NT2/D1 (cell line): ENCODE measurements at regions not wholly inside any gene's neighbourhood (a gene's known extent, or its start where the extent isn't known, plus 50 kb on each side); places are given as distances from the start of the nearest gene placed in this dataset.
A peak's percentile ranks its signal among the peaks of the same experiment; 100 is the strongest.
"Not testable (repeated sequence)": the region's sequence is repeated elsewhere in the genome, so short reads cannot be mapped to it uniquely, and the experiment has no call there.

Experiments used
- DNase-seq: peaks from one replicate; pipeline ENCODE4 v3.0.0-alpha.2; 2011; ENCODE audit warnings: low read depth, low spot score
- H3K27me3 ChIP-seq: 2 replicates; pipeline ENCODE4 v1.6.0; 2011; ENCODE audit warnings: mild to moderate bottlenecking; ENCODE audit not compliant: insufficient read length, insufficient read depth
- H3K36me3 ChIP-seq: 2 replicates; pipeline ENCODE4 v1.6.1; 2011; ENCODE audit warnings: mild to moderate bottlenecking, low read length, mixed read lengths; ENCODE audit not compliant: insufficient read depth, insufficient read length
- H3K4me1 ChIP-seq: 2 replicates; pipeline ENCODE4 v1.5.1; 2011; ENCODE audit not compliant: insufficient read depth, insufficient read length
- H3K4me3 ChIP-seq: 2 replicates; pipeline ENCODE4 v1.5.1; 2011; ENCODE audit warnings: low read depth; ENCODE audit not compliant: insufficient read length
- H3K9ac ChIP-seq: 2 replicates; pipeline ENCODE4 v1.6.0; 2011; ENCODE audit warnings: low read depth; ENCODE audit not compliant: insufficient read length
- H3K9me3 ChIP-seq: 2 replicates; pipeline ENCODE4 v1.5.1; 2011; ENCODE audit warnings: mild to moderate bottlenecking, low read length; ENCODE audit not compliant: insufficient read depth
- SUZ12 ChIP-seq: IDR thresholded peaks from 2 replicates; pipeline ENCODE4 v1.6.1; 2011; ENCODE audit not compliant: insufficient read length, insufficient read depth; ENCODE audit errors: extremely low read depth
- YY1 ChIP-seq: IDR thresholded peaks from 2 replicates; pipeline ENCODE4 v1.6.1; 2011; ENCODE audit not compliant: insufficient read length, insufficient read depth
- ZNF274 ChIP-seq: IDR thresholded peaks from 2 replicates; pipeline ENCODE4 v1.6.1; 2011; ENCODE audit warnings: mild to moderate bottlenecking, low read depth, low read length

DNA sequence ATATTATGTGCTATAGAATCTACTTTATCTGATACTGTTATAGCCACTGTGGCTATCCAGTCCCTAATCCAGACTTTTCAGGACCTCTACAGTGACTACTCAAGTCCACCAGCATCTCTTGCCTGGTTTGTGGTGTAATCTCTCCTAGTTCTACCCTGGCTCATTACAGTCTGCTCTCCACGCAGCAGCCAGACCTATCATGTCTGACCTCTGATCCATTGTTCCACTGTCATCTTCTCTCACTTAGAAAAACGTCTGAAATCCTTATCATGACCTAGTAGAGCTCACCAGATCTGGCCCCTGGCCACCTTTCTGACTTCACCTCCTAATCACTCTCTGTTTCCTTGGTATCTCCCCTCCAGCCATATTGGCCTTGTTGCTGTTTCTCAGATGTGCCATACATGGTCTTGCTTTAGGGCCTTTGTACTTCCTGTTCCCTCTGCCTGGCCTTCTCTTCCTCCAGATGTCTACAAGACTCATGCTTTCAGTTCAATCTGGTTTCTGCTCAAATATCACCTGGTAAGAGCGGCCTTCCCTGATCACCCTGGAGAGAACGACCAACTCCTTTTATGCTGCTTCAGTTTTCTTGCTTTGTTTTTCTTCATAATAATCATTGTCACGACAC lies 475.5 kb downstream of the AACS start:
- Histone ChIP-seq H3K9ac (no peak overlapping the region), H3K36me3 (no peaks in the 10 kb centered on the region)
- no peak for TF ChIP-seq SUZ12
- TF ChIP-seq ZNF274, result no peak
- TF ChIP-seq YY1, result no peak

DNA sequence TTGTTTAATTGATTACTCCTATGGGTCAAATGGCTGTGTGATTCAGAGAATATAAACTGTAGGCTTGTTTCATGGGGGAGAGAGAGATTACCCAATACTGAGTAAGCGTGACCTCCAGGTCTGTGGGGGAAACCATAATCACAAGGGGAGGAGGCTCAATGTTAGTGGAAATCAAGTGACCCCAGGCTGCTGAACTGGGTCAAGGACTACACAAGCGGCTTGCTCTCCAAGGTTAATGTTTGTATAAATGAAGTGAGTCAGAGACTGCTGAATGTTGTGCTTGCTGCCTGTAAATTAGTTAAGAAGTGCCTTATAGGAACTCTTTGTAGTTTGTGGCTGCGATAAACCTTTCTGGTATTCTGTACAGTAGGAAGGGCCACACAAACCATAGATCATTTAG lies 479.7 kb downstream of the AACS start:
- Histone ChIP-seq H3K9ac (no peak overlapping the region), H3K27me3 (no peaks in the 10 kb centered on the region), H3K9me3 (no peaks in the 10 kb centered on the region), H3K36me3 (no peaks in the 10 kb centered on the region), H3K4me1 (no peaks in the 10 kb centered on the region), H3K4me3 (no peak overlapping the region)
- TF ChIP-seq SUZ12 (no peak), ZNF274 (no peak), YY1 (no peak)
- no peak for DNase-seq

More for the DNA sequence above, 475.5 kb downstream of the AACS start:
- no peaks in the 10 kb centered on the region for H3K9me3 ChIP-seq
- DNase-seq, result no peak
- H3K4me3 ChIP-seq, result no peak overlapping the region
- H3K4me1 ChIP-seq, result no peaks in the 10 kb centered on the region
- no peaks in the 10 kb centered on the region for H3K27me3 ChIP-seq

DNA sequence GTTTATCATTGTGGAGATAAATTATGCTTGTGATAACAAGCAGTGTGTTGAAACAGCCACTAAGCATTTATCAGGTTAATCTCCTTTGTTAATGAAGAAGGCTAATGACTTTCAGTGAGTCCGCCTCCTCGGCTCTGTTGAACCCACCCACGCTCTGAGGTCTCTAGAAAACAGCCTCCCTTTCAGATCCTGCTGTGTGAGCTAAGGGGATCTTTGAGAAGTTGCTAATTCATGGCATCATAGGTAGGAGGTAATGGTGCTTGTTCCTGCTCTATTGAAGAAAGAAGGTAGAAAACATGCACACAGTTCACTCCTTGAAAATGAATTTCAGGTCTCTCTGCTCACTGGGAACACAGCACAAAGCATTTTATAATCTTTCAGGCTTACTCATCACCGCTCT lies 483.9 kb downstream of the AACS start:
- H3K36me3 ChIP-seq, result no peaks in the 10 kb centered on the region
- H3K4me3 ChIP-seq, result no peak overlapping the region
- no peak overlapping the region for H3K9ac ChIP-seq
- TF ChIP-seq SUZ12, result no peak
- TF ChIP-seq ZNF274, result no peak
- TF ChIP-seq YY1, result no peak
- no peaks in the 10 kb centered on the region for H3K4me1 ChIP-seq
- no peaks in the 10 kb centered on the region for H3K27me3 ChIP-seq
- no peaks in the 10 kb centered on the region for H3K9me3 ChIP-seq
- no peak for DNase-seq

DNA sequence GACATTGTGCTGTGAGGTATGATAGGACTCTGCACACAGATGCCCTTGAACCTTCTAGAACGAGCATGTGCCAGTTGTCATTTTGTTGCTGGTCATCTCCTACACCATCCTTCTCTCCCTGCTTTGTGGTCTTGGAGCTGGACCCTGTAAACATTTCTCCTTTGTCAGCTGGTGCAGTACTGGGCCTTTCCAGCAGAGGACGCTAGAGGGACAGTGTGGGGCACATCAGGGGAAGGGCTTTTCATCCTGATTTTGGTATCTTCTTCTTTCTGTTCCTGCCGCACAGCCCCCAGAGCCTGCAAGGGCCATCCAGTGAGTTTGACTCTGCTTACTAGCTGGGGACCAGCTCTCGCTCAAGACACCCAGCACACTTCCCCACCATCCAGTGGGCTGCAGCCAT lies 484.6 kb downstream of the AACS start:
- Histone ChIP-seq H3K9me3 (no peaks in the 10 kb centered on the region), H3K36me3 (no peaks in the 10 kb centered on the region), H3K27me3 (no peaks in the 10 kb centered on the region), H3K4me1 (no peaks in the 10 kb centered on the region), H3K4me3 (no peak overlapping the region), H3K9ac (no peak overlapping the region)
- DNase-seq, result peak; percentile 30
- TF ChIP-seq SUZ12, result no peak

DNA sequence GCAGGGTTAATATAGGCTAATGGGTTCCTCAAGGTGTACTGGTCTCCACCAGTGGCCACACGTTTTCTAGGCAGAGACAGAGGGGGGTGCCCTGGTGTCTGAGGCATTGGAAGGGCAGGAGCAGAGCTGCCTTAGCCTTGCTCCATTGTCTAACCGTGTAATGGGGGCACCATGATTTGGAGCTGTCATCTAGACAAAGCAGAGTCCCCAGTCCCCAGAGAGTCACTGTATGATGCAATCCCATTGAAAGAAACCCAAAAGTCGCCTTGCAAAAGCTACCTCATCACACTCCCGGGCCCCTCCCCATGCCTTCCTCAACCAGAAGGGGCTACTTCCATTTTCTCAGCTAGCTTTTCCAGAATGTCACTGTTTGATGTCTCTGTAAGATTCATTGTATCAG lies 487.1 kb downstream of the AACS start:
- no peaks in the 10 kb centered on the region for H3K4me1 ChIP-seq
- H3K4me3 ChIP-seq, result no peak overlapping the region
- no peak overlapping the region for H3K9ac ChIP-seq
- TF ChIP-seq ZNF274 (no peak), YY1 (no peak), SUZ12 (no peak)
- no peak for DNase-seq
- no peaks in the 10 kb centered on the region for H3K36me3 ChIP-seq
- H3K9me3 ChIP-seq, result no peaks in the 10 kb centered on the region
- no peaks in the 10 kb centered on the region for H3K27me3 ChIP-seq

DNA sequence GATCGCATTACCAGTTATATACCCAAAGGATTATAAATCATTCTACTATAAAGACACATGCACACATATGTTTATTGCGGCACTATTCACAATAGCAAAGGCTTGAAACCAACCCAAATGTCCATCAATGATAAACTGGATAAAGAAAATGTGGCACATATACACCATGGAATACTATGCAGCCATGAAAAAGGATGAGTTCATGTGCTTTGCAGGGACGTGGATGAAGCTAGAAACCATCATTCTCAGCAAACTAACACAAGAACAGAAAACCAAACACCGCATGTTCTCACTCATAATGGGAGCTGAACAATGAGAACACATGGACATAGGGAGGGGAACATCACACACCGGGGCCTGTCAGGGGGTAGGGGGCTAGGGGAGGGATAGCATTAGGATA lies 495.8 kb downstream of the AACS start:
- H3K27me3 ChIP-seq, H3K4me3 ChIP-seq, DNase-seq, H3K4me1 ChIP-seq, H3K9ac ChIP-seq, H3K36me3 ChIP-seq, H3K9me3 ChIP-seq: not testable (repeated sequence)

DNA sequence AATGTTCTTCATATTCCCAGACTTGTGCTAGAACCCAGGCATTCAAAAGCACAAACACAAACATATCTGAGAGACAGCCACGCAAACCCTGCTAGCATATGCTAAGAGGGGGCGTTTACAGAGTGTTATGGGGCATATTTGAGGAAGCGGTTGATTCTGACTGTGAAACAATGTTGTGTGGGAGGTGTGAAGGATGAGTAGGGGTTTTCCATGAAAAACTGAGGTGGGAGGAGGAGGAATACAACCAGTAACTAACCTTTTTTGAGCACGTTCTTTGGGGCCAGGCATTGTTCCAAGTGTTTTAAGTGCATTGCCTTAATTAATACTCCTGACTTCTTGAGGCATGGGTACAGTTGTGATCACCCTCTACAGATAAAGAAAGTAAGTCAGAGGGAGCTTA lies 499.5 kb downstream of the AACS start:
- TF ChIP-seq SUZ12 (no peak), YY1 (no peak), ZNF274 (no peak)
- H3K4me1 ChIP-seq, result no peaks in the 10 kb centered on the region

DNA sequence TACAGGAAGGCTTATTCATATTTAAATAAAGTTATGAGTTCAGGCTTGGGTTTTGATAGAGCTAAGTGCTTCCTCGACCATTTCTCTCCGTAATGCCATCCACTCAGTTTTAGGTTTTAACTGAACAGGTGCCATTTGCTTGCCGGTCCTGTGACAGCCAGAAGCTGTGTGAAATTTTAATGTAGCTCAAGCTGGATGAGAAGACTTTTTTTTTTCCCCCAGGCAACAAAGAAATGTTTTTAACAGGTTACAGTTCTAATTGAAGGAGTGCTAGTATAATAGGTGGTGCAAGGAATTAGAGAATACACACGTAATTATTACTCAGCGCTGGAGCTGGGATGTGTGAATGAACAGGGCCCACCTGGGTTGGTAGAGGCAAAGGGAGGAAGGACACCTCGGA lies 502.3 kb downstream of the AACS start:
- Histone ChIP-seq H3K36me3 (no peaks in the 10 kb centered on the region), H3K27me3 (no peaks in the 10 kb centered on the region), H3K9ac (no peak overlapping the region), H3K9me3 (no peaks in the 10 kb centered on the region), H3K4me3 (no peak overlapping the region), H3K4me1 (no peaks in the 10 kb centered on the region)
- DNase-seq, result no peak
- TF ChIP-seq ZNF274 (no peak), YY1 (no peak), SUZ12 (no peak)

More for the DNA sequence above, 499.5 kb downstream of the AACS start:
- H3K9me3 ChIP-seq, result no peaks in the 10 kb centered on the region
- no peak overlapping the region for H3K9ac ChIP-seq
- H3K36me3 ChIP-seq, result no peaks in the 10 kb centered on the region
- H3K4me3 ChIP-seq, result no peak overlapping the region
- no peaks in the 10 kb centered on the region for H3K27me3 ChIP-seq
- DNase-seq, result no peak
